HCT116 (cell line): ENCODE measurements at regions not wholly inside any gene's neighbourhood (a gene's known extent, or its start where the extent isn't known, plus 50 kb on each side); places are given as distances from the start of the nearest gene placed in this dataset.

Experiments
- ATAC-seq: fragments of 200-7000 bp; cut with Tn5 transposase; 2 replicates; pipeline ENCODE4 v1.9.1; 2020; ENCODE audit warnings: mild to moderate bottlenecking, moderate library complexity
- BruUV-seq: library from RNA; stranded (reverse); fragments of 400-500 nt; replicated peaks from 2 replicates; lab custom pipeline; 2021; lab: Mats Ljungman, UMichigan
- CTCF ChIA-PET: fragments of 300-600 bp; sonication (Branson Sonifier 250); formaldehyde crosslinking; loops from one replicate; lab custom pipeline; 2021; ENCODE audit warnings: antibody characterized with exemption; lab: Charles Lee
- POLR2A ChIA-PET: fragments of 300-600, 350-600 bp; sonication (Branson Sonifier 250); formaldehyde crosslinking; loops from one replicate; lab custom pipeline; 2021; ENCODE audit warnings: antibody characterized with exemption; lab: Charles Lee
- RAD21 ChIA-PET, 2 experiments: fragments of 300-600 bp; sonication (Branson Sonifier 250); formaldehyde crosslinking; loops; one replicate each; lab custom pipeline; 2023; ENCODE audit warnings: low total read pairs in 2 of 2; ENCODE audit not compliant: uncharacterized antibody in 2 of 2, unreplicated experiment in 2 of 2, low non-redundant PET in 1 of 2; lab: Charles Lee
- DNase-seq: peaks from one replicate; pipeline ENCODE4 v3.0.0-alpha.2; 2010; ENCODE audit warnings: low read depth, low spot score
- H2AFZ ChIP-seq: fragments of 200-600 bp; shearing (Covaris generic), sonication (generic); 2 replicates; pipeline ENCODE4 v1.6.1; 2017; ENCODE audit warnings: low read depth, mixed run types, mixed read lengths, antibody characterized with exemption, low read length; ENCODE audit not compliant: poor library complexity, severe bottlenecking
- H3K27ac ChIP-seq: 2 replicates; pipeline ENCODE4 v1.5.1; 2012; ENCODE audit warnings: low read depth, low read length
- H3K27me3 ChIP-seq: fragments of 200-600 bp; sonication (generic); 2 replicates; pipeline ENCODE4 v1.6.1; 2016; ENCODE audit warnings: mixed run types, low read length, mixed read lengths; ENCODE audit not compliant: insufficient read depth
- H3K36me3 ChIP-seq, 2 experiments: fragments of 200-500 bp in 1 of 2; fragments of 200-600 bp in 1 of 2; sonication (Bioruptor generic) in 1 of 2; sonication (generic) in 1 of 2; 2 replicates each; pipeline versions ENCODE4 v1.5.1 to v1.6.1; 2014 to 2016; ENCODE audit warnings: low read length in 2 of 2, inconsistent platforms in 1 of 2, mixed read lengths in 1 of 2, mixed run types in 1 of 2; ENCODE audit not compliant: insufficient read depth in 2 of 2, control insufficient read depth in 1 of 2
- H3K4me1 ChIP-seq, 2 experiments: fragments of 200-600 bp in 1 of 2; sonication (generic) in 1 of 2; 2 replicates each; pipeline versions ENCODE4 v1.5.1 to v1.6.1; 2012 to 2017; ENCODE audit warnings: low read length in 2 of 2, inconsistent platforms in 1 of 2, mild to moderate bottlenecking in 1 of 2, mixed read lengths in 1 of 2, mixed run types in 1 of 2, moderate library complexity in 1 of 2; ENCODE audit not compliant: insufficient read depth in 2 of 2, control insufficient read depth in 1 of 2
- H3K4me2 ChIP-seq: fragments of 200-600 bp; sonication (generic); 2 replicates; pipeline ENCODE4 v1.6.1; 2017; ENCODE audit warnings: mixed run types, low read length, mixed read lengths
- H3K4me3 ChIP-seq, 2 experiments: fragments of 200-600 bp in 1 of 2; sonication (generic) in 1 of 2; replicated peaks in 1 of 2; 2 replicates each; pipeline ENCODE4 v1.5.1; 2011 to 2016; ENCODE audit warnings: low read length in 2 of 2, control low read depth in 1 of 2, low read depth in 1 of 2, mild to moderate bottlenecking in 1 of 2, mixed read lengths in 1 of 2, mixed run types in 1 of 2
- H3K79me2 ChIP-seq: fragments of 200-600 bp; sonication (generic); 2 replicates; pipeline ENCODE4 v1.6.1; 2017; ENCODE audit warnings: mild to moderate bottlenecking, mixed run types, low read length, moderate library complexity, mixed read lengths; ENCODE audit not compliant: insufficient read depth
- H3K9ac ChIP-seq: fragments of 200-600 bp; sonication (generic); 2 replicates; pipeline ENCODE4 v1.6.1; 2016; ENCODE audit warnings: low read length, mixed read lengths
- H3K9me2 ChIP-seq: fragments of 200-600 bp; sonication (generic), shearing (Covaris generic); 2 replicates; pipeline ENCODE4 v1.6.1; 2017; ENCODE audit warnings: mixed run types, mild to moderate bottlenecking, moderate library complexity; ENCODE audit not compliant: insufficient read depth
- H3K9me3 ChIP-seq, 2 experiments: fragments of 200-500 bp in 1 of 2; fragments of 200-600 bp in 1 of 2; sonication (Bioruptor generic) in 1 of 2; sonication (generic) in 1 of 2; 2 replicates each; pipeline ENCODE4 v1.6.1; 2014 to 2017; ENCODE audit warnings: low read length in 2 of 2, mixed read lengths in 2 of 2, inconsistent platforms in 1 of 2, low read depth in 1 of 2, mild to moderate bottlenecking in 1 of 2, mixed run types in 1 of 2, moderate library complexity in 1 of 2; ENCODE audit not compliant: control insufficient read depth in 1 of 2, insufficient read depth in 1 of 2
- H4K20me1 ChIP-seq: fragments of 200-600 bp; sonication (generic), shearing (Covaris generic); 2 replicates; pipeline ENCODE4 v1.6.1; 2017; ENCODE audit warnings: mixed run types, mild to moderate bottlenecking, moderate library complexity; ENCODE audit not compliant: insufficient read depth
- CBX3 ChIP-seq: IDR thresholded peaks from 2 replicates; pipeline ENCODE4 v1.6.1; 2012; ENCODE audit warnings: low read depth
- CTCF ChIP-seq, 3 experiments: fragments of 200-600 bp in 1 of 3; sonication (generic) in 1 of 3; IDR thresholded peaks in 2 of 3; conservative IDR thresholded peaks in 1 of 3; 2 replicates each; pipeline ENCODE4 v1.5.1; 2012 to 2017; ENCODE audit warnings: low read depth in 2 of 3, low read length in 2 of 3, antibody characterized with exemption in 1 of 3, borderline replicate concordance in 1 of 3, control low read depth in 1 of 3, mild to moderate bottlenecking in 1 of 3, mixed read lengths in 1 of 3, mixed run types in 1 of 3, moderate library complexity in 1 of 3; ENCODE audit not compliant: insufficient read depth in 1 of 3
- EGR1 ChIP-seq: IDR thresholded peaks from 2 replicates; pipeline ENCODE4 v1.6.1; 2012; ENCODE audit warnings: low read depth
- ELF1 ChIP-seq: IDR thresholded peaks from 2 replicates; pipeline ENCODE4 v1.6.1; 2012; ENCODE audit warnings: low read depth, borderline replicate concordance
- EZH2 ChIP-seq: fragments of 200-600 bp; sonication (generic); IDR thresholded peaks from 2 replicates; pipeline ENCODE4 v1.6.1; 2017; ENCODE audit warnings: antibody characterized with exemption, mixed run types
- FOSL1 ChIP-seq: IDR thresholded peaks from 2 replicates; pipeline ENCODE4 v1.6.1; 2012; ENCODE audit warnings: low read depth
- JUND ChIP-seq: IDR thresholded peaks from 2 replicates; pipeline ENCODE4 v1.6.1; 2012
- POLR2AphosphoS5 ChIP-seq: IDR thresholded peaks from 2 replicates; pipeline ENCODE4 v1.6.1; 2011; ENCODE audit warnings: mild to moderate bottlenecking, low read depth, low read length, moderate library complexity
- RAD21 ChIP-seq: IDR thresholded peaks from 2 replicates; pipeline ENCODE4 v1.6.1; 2012; ENCODE audit warnings: low read depth, mild to moderate bottlenecking
- REST ChIP-seq: IDR thresholded peaks from 2 replicates; pipeline ENCODE4 v1.6.1; 2012; ENCODE audit warnings: low read depth
- SIN3A ChIP-seq: IDR thresholded peaks from 2 replicates; pipeline ENCODE4 v1.6.1; 2012; ENCODE audit warnings: low read depth
- TCF7L2 ChIP-seq: IDR thresholded peaks from 2 replicates; pipeline ENCODE4 v1.7.0; 2011; ENCODE audit warnings: borderline replicate concordance, inconsistent platforms; ENCODE audit not compliant: insufficient read depth, insufficient read length; ENCODE audit errors: extremely low read depth
- YY1 ChIP-seq: IDR thresholded peaks from 2 replicates; pipeline ENCODE4 v1.6.1; 2011; ENCODE audit warnings: low read length, low read depth, moderate library complexity, mild to moderate bottlenecking; ENCODE audit not compliant: insufficient replicate concordance; ENCODE audit errors: extremely low read depth
- ZFX ChIP-seq: fragments of 450-650 bp; IDR thresholded peaks from 2 replicates; pipeline ENCODE4 v1.6.1; 2017
- intact Hi-C: fragments of 100-400 bp; cut with micrococcal nuclease; formaldehyde crosslinking; loops from 2 replicates; pipeline ENCODE4 v1.10.0; 2022
- TF ChIP-seq, protein P1 (sequence below): IDR thresholded peaks from 2 replicates; pipeline ENCODE4 v1.6.1; 2012
- TF ChIP-seq, protein P2 (sequence below): IDR thresholded peaks from 2 replicates; pipeline ENCODE4 v1.6.1; 2011; ENCODE audit warnings: mild to moderate bottlenecking, low read length, moderate library complexity; ENCODE audit not compliant: insufficient replicate concordance; ENCODE audit errors: extremely low read depth

DNA sequence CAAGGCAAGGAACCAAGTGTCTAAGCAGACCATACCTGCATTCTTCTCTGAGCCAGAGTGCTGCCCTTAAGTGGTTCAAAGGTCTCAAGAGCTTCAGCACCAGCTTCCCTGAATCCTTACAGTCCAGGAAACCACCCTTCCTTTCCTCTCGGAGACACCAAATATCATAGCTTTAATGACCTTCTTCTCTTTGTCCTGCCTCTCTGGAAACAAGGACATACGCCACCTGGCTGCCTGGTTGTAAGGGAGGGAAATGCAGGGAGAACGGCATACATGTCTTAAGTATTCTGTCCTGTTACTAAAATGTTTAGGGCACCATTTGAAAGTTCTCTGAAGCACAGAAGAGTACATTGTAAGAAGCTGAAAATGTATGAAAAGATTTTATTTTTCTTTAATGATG lies 155.6 kb upstream of the ARRDC4 start:
- CTCF ChIA-PET: no interaction called here
- H3K4me1 ChIP-seq: no peaks in the 10 kb centered on the region

More for the DNA sequence above, 155.6 kb upstream of the ARRDC4 start:
- Histone ChIP-seq H3K79me2 (no peaks in the 10 kb centered on the region), H3K9me3 (no peaks in the 10 kb centered on the region), H2AFZ (no peak overlapping the region), H3K9me2 (no peaks in the 10 kb centered on the region), H4K20me1 (no peaks in the 10 kb centered on the region), H3K4me2 (no peak overlapping the region), H3K27ac (no peak overlapping the region), H3K4me3 (no peak overlapping the region), H3K9ac (no peak overlapping the region), H3K36me3 (no peaks in the 10 kb centered on the region), H3K27me3 (no peaks in the 10 kb centered on the region)
- intact Hi-C loops: no loop called here
- DNase-seq: no peak
- ATAC-seq: no peak
- POLR2A ChIA-PET: no interaction called here
- TF ChIP-seq RAD21 (no peak), JUND (no peak), FOSL1 (no peak), POLR2AphosphoS5 (no peak), REST (no peak), SIN3A (no peak), CTCF (IDR thresholded peaks at IDR 0.05 in 2 of 3, conservative IDR thresholded peaks at IDR 0.05 in 1 of 3; ENCODE audit: borderline replicate concordance in 1 of 3, insufficient read depth in 1 of 3, low read depth in 2 of 3, low read length in 2 of 3) (no peak), CBX3 (no peak), ZFX (no peak), EZH2 (no peak), YY1 (no peak), EGR1 (no peak), ELF1 (no peak), TCF7L2 (no peak)
- TF ChIP-seq, protein P1, sequence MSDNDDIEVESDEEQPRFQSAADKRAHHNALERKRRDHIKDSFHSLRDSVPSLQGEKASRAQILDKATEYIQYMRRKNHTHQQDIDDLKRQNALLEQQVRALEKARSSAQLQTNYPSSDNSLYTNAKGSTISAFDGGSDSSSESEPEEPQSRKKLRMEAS: no peak
- TF ChIP-seq, protein P2, sequence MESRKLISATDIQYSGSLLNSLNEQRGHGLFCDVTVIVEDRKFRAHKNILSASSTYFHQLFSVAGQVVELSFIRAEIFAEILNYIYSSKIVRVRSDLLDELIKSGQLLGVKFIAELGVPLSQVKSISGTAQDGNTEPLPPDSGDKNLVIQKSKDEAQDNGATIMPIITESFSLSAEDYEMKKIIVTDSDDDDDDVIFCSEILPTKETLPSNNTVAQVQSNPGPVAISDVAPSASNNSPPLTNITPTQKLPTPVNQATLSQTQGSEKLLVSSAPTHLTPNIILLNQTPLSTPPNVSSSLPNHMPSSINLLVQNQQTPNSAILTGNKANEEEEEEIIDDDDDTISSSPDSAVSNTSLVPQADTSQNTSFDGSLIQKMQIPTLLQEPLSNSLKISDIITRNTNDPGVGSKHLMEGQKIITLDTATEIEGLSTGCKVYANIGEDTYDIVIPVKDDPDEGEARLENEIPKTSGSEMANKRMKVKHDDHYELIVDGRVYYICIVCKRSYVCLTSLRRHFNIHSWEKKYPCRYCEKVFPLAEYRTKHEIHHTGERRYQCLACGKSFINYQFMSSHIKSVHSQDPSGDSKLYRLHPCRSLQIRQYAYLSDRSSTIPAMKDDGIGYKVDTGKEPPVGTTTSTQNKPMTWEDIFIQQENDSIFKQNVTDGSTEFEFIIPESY: no peak
- no TSS peak for BruUV-seq
- RAD21 ChIA-PET: no interaction called here
